ENCODE measurements at regions not wholly inside any gene's neighbourhood (a gene's known extent, or its start where the extent isn't known, plus 50 kb on each side); places are given as distances from the start of the nearest gene placed in this dataset.
"Not testable (repeated sequence)": the region's sequence is repeated elsewhere in the genome, so short reads cannot be mapped to it uniquely, and the experiment has no call there.

DNA sequence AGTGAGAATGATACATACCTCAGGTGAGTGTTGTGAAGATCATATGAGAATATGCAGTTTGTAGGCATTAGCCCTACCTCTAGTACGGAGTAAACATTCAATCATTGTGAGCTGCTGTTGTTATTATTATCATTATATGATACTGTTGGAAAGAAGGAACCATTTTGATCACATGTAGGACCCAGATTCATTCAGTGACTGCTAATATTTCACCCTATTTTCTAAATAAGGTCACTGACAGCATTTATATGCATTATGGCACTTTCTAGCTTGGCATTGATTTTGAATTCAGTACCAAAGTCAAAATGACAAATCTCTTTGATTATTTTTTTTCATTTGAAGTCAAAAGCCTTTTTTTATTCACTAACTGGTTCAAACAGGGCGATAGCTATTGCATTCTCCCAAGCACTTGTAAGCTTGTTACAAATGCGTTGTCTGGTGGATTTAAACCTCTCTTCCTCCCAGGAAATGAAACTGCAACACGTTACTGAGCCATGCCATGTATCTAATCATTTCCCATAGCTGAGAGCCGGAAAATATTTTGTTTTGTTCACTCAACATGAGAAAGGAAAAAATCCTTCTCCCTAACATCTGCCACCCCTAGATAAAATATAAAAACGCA lies 320.8 kb upstream of the SGCD start:
- DNase-seq (ENCODE audit: low read depth in 4 of 4, low spot score in 3 of 4) = no peak

DNA sequence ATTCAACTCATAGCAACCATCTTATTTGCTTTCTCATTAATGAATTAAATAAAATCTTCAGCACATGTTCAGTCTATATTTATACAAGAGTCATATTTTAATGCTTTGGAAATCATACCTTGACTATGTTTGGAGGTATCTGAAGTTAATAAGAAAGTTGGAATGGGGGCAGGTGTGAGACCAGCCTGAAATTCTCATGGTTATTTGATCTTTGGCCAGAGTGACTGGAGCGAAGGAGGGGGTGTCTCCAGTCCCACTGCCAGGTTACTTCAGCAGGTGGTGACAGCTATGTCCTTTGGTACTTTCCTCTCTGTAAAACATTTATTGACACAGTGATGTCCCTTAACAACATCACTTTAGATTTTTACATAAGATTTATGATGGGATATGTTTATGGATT lies 318.1 kb upstream of the SGCD start:
- DNase-seq (ENCODE audit: low read depth in 4 of 4, low spot score in 3 of 4) = no peak

- no peak for DNase-seq (ENCODE audit: low read depth in 4 of 4, low spot score in 3 of 4)
Observed at GRCh38 chr5:156009583-156009982, 317.4 kb upstream of the SGCD start.

- no peak for DNase-seq (ENCODE audit: low read depth in 4 of 4, low spot score in 3 of 4)
Observed at GRCh38 chr5:156015137-156015536, 311.8 kb upstream of the SGCD start.

- no peak for DNase-seq (ENCODE audit: low read depth in 4 of 4, low spot score in 3 of 4)
Observed at GRCh38 chr5:156019130-156019529, 307.8 kb upstream of the SGCD start.

- no peak for DNase-seq (ENCODE audit: low read depth in 4 of 4, low spot score in 3 of 4)
Observed at GRCh38 chr5:156019571-156020180, 307.3 kb upstream of the SGCD start.

GRCh38 chr5:156020647-156021046 lies 306.3 kb upstream of the SGCD start:
- peak in 1 of 4 donors; percentile 1 for DNase-seq (ENCODE audit: low read depth in 4 of 4, low spot score in 3 of 4)

- no peak for DNase-seq (ENCODE audit: low read depth in 4 of 4, low spot score in 3 of 4)
Observed at GRCh38 chr5:156021866-156022265, 305.1 kb upstream of the SGCD start.

DNA sequence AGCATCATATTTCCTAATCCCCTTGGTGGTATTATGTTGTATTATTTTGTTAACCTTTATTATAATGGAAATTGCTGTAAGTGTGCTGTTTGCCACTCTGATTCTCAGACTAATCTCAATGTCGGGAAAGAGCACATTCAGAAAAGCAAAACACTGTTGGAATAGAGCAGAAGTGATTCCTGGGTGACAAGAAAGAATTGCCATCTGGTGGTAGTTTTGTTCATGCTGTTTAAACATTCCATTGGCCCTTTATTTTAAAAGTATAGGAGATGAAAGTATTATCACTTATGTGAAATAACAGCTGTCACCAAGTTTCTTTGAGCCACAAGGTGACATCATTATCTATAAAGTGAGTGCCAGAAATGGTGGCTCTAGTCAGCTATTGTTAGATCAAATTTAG lies 301.3 kb upstream of the SGCD start:
- no peak for DNase-seq (ENCODE audit: low read depth in 4 of 4, low spot score in 3 of 4)

- no peak for DNase-seq (ENCODE audit: low read depth in 4 of 4, low spot score in 3 of 4)
Observed at GRCh38 chr5:156031181-156031580, 295.8 kb upstream of the SGCD start.

- DNase-seq (ENCODE audit: low read depth in 4 of 4, low spot score in 3 of 4) = no peak
Observed at GRCh38 chr5:156036640-156037039, 290.3 kb upstream of the SGCD start.

GRCh38 chr5:156037151-156037909 lies 289.6 kb upstream of the SGCD start:
- no peak for DNase-seq (ENCODE audit: low read depth in 4 of 4, low spot score in 3 of 4)

- no peak for DNase-seq (ENCODE audit: low read depth in 4 of 4, low spot score in 3 of 4)
Observed at GRCh38 chr5:156042726-156043125, 284.2 kb upstream of the SGCD start.

DNA sequence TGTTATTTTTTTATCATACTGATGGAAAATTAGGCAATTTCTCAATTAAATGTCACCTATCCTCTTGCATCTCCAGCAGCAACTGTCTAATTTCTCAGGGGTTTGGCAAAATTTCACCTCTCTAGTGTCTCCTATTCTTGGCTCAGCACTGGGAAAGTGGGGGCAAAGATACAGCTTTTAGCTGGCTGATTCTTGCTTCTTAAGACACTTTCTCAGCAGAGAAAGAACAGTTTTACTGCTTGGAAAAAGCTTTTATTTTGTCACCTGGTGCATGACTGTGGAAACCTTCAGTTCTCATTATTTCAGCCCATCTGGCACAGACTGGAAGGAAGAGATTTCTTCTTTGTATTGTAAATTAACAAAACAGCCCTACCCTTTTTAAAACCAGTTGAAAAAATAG lies 283.6 kb upstream of the SGCD start:
- no peak for DNase-seq (ENCODE audit: low read depth in 4 of 4, low spot score in 3 of 4)

- no peak for DNase-seq (ENCODE audit: low read depth in 4 of 4, low spot score in 3 of 4)
Observed at GRCh38 chr5:156051972-156052371, 275.0 kb upstream of the SGCD start.

DNA sequence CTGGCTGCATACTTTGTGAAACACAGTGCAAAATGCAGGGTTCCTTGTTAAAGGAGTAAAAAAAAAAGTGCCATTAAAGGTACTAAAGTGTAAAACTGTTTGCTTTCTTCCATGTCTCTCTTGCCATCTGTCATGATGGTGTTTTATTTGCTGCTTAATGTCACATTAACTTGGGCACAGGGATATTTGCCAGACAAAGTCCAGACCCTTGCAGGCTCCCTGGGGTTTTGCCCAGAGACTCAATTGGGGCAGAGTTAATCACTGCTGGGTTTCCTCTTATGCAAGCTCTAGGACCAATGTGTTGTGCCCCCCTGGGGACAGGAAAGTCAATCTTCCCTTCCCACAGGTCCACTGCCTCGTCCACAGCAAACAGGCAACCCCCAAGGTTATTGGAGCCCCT lies 274.3 kb upstream of the SGCD start:
- DNase-seq (ENCODE audit: low read depth in 4 of 4, low spot score in 3 of 4) = no peak

DNA sequence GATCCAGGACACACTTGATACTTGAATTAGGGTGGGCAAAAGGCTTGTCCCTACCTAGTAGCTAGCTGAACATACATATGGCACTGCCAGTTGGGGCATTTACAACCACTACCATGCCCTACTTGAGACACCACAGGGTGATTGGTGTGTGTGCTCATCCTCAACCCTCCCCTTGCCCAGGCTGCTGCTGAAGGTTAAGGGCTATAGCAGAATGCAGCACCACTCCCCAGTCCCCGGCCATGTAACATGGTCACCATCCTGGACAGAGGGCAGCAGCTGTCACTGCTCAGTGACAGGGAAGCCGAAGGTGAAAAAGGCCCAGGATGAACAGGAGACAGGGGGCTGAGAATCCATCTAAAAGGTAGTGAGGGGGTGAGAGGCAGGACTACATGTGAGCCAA lies 273.9 kb upstream of the SGCD start:
- DNase-seq (ENCODE audit: low read depth in 4 of 4, low spot score in 3 of 4) = no peak

DNA sequence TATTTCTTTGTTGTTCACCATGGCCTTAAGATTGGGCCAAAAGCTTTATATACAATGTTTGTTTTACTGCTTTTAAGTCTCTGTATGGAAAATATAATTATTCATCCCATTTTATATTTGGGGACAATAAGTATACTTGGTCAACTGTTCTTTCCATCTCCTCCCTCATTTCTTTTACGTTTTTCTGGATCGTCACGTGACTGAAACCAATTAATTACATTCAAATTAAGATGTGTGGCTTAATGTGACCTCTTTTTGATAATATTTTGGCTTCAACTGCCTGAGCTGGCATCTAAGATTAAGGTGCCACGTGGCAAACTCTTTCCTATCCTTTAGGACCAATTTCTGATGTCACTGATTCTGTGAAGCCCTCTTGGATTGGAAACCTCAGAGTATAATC lies 250.1 kb upstream of the SGCD start:
- DNase-seq (ENCODE audit: low read depth in 4 of 4, low spot score in 3 of 4) = no peak

GRCh38 chr5:156087577-156088110 lies 239.3 kb upstream of the SGCD start:
- DNase-seq (ENCODE audit: low read depth in 4 of 4, low spot score in 3 of 4) = no peak

- not testable (repeated sequence) for DNase-seq (ENCODE audit: low read depth in 4 of 4, low spot score in 3 of 4)
Observed at GRCh38 chr5:156089955-156090940, 236.7 kb upstream of the SGCD start.

GRCh38 chr5:156093024-156093423 lies 233.9 kb upstream of the SGCD start:
- DNase-seq (ENCODE audit: low read depth in 4 of 4, low spot score in 3 of 4) = no peak

All from right renal pelvis (tissue), 4 donors.